GM12874 (cell line): ENCODE measurements at regions not wholly inside any gene's neighbourhood (a gene's known extent, or its start where the extent isn't known, plus 50 kb on each side); places are given as distances from the start of the nearest gene placed in this dataset.
A peak's percentile ranks its signal among the peaks of the same experiment; 100 is the strongest.

Experiments used
- TF ChIP-seq, protein P1 (sequence below): IDR thresholded peaks from 2 replicates; pipeline ENCODE4 v1.5.1; 2011; ENCODE audit warnings: low read depth, mild to moderate bottlenecking, control low read depth, low read length, moderate library complexity; ENCODE audit not compliant: insufficient read depth

DNA sequence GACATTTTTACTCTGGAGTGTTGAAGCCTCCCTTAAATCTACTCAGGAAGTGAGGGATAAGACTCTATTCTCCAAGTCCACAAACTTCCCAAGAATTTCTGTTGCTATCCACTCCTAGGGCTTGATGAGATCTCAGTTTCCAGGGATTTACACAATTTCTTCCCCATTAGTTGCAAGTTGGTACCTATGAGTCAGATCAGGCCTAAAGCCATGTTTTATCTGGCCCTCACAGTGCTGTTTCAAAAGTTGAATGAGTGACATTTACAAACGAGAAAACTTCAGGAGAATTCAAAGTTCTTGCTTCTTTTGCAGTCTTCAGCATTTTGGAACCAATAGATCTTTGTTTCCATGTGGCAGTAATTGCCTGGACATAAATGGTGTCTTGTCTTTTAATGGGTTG lies 156.4 kb upstream of the SYT10 start:
- TF ChIP-seq, protein P1, sequence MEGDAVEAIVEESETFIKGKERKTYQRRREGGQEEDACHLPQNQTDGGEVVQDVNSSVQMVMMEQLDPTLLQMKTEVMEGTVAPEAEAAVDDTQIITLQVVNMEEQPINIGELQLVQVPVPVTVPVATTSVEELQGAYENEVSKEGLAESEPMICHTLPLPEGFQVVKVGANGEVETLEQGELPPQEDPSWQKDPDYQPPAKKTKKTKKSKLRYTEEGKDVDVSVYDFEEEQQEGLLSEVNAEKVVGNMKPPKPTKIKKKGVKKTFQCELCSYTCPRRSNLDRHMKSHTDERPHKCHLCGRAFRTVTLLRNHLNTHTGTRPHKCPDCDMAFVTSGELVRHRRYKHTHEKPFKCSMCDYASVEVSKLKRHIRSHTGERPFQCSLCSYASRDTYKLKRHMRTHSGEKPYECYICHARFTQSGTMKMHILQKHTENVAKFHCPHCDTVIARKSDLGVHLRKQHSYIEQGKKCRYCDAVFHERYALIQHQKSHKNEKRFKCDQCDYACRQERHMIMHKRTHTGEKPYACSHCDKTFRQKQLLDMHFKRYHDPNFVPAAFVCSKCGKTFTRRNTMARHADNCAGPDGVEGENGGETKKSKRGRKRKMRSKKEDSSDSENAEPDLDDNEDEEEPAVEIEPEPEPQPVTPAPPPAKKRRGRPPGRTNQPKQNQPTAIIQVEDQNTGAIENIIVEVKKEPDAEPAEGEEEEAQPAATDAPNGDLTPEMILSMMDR = no peak

DNA sequence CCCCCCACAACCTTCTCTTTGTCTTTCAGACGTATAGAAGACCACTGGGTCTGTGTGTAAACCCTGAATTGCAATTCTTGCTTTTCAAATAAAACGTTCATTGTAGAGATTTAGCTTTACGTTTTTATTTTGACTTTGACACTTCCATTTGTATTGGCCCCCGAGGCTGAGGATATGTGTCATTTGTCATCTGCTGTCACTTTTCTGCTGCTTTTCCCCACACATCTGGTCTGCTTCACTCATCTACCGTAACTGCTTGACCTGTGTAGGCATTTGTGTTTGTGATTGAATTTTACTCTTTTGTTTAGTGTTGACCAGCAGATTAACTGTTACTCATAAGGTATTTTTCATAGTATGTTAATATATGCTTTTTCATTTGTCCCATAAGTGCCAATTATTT lies 157.2 kb upstream of the SYT10 start:
- TF ChIP-seq, protein P1 = no peak

DNA sequence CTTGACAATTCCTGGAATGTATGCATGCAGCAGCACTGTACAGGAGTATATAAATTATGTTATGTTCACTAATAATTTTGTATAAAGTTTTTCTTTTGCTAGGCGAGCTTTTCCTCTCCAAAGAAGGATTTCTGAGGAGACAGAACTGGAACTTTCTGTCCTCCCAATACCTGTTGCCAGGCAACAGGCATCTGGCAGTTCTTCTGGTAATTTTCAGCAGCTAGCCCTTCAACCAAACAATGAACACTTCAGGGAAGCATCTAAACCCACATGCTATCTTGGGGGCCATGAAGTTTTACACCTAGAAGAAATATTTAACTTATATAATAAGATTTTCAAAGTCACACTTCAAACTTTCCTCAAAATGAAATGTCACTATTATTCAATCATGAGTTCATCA lies 162.9 kb upstream of the SYT10 start:
- TF ChIP-seq, protein P1 = no peak

DNA sequence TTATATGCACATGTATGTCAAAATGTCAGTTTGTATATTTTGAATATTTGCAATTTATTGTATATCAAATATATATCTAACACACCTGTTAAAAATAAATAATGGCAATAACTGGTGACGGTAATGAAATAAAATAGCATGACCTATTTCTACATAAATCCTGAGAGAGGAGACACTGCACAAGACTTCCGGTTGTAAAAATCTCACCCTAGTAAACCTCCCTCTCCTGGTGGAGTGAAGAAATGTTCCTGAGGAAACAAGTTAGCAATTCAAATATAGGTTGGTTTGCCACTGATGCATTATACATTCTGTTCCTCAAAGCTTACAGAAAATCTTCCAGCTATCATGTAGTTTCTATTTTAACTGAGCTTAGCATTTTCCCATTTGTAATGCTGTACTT lies 166.1 kb upstream of the SYT10 start:
- TF ChIP-seq, protein P1 = 0 out of 2 replicates have a peak, but pooled peaks have one; percentile 17

GRCh38 chr12:33609910-33610309 lies 170.3 kb upstream of the SYT10 start:
- TF ChIP-seq, protein P1 = no peak

DNA sequence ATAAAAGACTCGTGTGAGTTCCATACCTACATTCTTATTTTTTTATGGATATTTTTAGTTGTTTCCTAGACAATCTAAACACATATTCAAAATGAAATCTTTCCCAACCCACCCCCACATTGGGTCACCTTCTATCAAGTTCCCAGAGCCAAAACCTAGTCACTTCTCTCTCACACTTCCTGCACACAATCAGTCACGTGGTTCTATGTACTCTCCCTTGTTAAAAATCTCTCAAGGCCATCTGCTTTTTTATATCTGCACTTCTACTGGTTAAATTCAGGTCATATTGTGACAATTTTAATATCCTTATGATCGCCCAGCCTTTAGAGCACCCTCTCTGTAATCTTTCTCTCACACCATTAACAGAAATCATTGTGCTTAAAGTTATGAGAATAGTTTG lies 175.0 kb upstream of the SYT10 start:
- TF ChIP-seq, protein P1 = no peak

DNA sequence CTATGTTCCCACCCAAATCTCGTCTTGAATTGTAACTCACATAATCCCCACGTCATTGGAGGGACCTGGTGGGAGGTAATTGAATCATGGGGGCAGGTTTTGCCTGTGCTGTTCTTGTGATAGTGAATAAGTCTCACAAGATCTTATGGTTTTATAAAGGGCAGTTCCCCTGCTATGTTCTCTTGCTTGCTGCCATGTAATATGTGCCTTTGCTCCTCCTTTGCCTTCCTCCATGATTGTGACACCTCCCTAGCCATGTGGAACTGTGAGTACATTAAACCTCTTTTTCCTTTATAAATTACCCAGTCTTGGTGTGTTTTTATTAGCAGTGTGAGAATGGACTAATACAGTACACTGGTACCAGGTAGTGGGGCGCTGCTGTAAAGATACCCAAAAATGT lies 177.6 kb upstream of the SYT10 start:
- TF ChIP-seq, protein P1 = no peak

DNA sequence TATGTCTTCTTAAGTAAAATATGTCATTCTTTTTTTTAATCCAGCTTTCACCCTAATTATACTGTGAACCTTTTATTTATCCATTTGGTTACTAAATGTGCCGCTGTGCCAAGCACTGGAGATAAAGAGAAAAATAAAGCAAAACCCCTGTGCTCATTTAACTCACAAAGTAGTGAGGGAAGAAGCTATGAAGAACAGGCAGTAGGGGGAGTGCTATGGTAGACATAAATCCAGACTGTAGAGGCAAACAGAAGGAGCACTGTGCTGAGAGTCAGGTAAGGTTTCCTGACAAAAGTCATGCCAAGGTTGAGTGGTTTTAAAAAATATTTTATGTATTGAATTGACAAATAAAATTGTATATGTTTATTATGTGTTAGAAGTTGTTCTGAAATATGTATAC lies 188.5 kb upstream of the SYT10 start:
- TF ChIP-seq, protein P1 = no peak
